Effector memory CD8-positive, alpha-beta T cell (primary cell): ENCODE measurements at regions not wholly inside any gene's neighbourhood (a gene's known extent, or its start where the extent isn't known, plus 50 kb on each side); places are given as distances from the start of the nearest gene placed in this dataset.

Experiments used
- ATAC-seq: fragments of 150-1000 bp; cut with Tn5 transposase; replicated peaks from 2 replicates; pipeline ENCODE4 v1.10.0; 2021; ENCODE audit warnings: mild to moderate bottlenecking, moderate library complexity
- DNase-seq, 3 experiments: peaks; one replicate each; pipeline ENCODE4 v3.0.0; 2021
- H3K27ac Mint-ChIP-seq, 2 donors: one replicate each; pipeline ENCODE4 v1.8.0; 2022; ENCODE audit warnings: mild to moderate bottlenecking in 2 of 2, mixed read lengths in 2 of 2, moderate library complexity in 2 of 2
- H3K27me3 Mint-ChIP-seq, 2 donors: one replicate each; pipeline ENCODE4 v1.8.0; 2022; ENCODE audit warnings: mixed read lengths in 2 of 2
- H3K36me3 Mint-ChIP-seq: one replicate; pipeline ENCODE4 v1.8.0; 2022; ENCODE audit warnings: mild to moderate bottlenecking, moderate library complexity, mixed read lengths; ENCODE audit not compliant: insufficient read depth
- H3K4me1 Mint-ChIP-seq, 2 donors: one replicate each; pipeline ENCODE4 v1.8.0; 2022; ENCODE audit warnings: low read depth in 2 of 2, mixed read lengths in 2 of 2
- H3K4me3 Mint-ChIP-seq, 2 donors: one replicate each; pipeline ENCODE4 v1.8.0; 2022; ENCODE audit warnings: mild to moderate bottlenecking in 2 of 2, mixed read lengths in 2 of 2, moderate library complexity in 2 of 2
- H3K9me3 Mint-ChIP-seq, 2 donors: one replicate each; pipeline ENCODE4 v1.8.0; 2022; ENCODE audit warnings: mixed read lengths in 2 of 2

- no peak for ATAC-seq
- H3K27me3 Mint-ChIP-seq, result peaks cover 30 to 42% of the 10 kb centered on the region in 2 donors
- no peaks in the 10 kb centered on the region for H3K4me1 Mint-ChIP-seq
- no peak overlapping the region for H3K27ac Mint-ChIP-seq
- no peak overlapping the region for H3K4me3 Mint-ChIP-seq
- no peak for DNase-seq
- H3K36me3 Mint-ChIP-seq, result no peaks in the 10 kb centered on the region
- H3K9me3 Mint-ChIP-seq, result no peaks in the 10 kb centered on the region
Measured at GRCh38 chr2:234580686-234581085, 83.8 kb upstream of the ARL4C start.

GRCh38 chr2:234579231-234579962, 82.5 kb upstream of the ARL4C start:
- ATAC-seq (no peak), DNase-seq (no peak)
- Mint-ChIP-seq H3K36me3 (no peaks in the 10 kb centered on the region), H3K27me3 (peaks cover 30 to 31% of the 10 kb centered on the region in 2 donors), H3K27ac (no peak overlapping the region), H3K9me3 (no peaks in the 10 kb centered on the region), H3K4me1 (no peaks in the 10 kb centered on the region), H3K4me3 (no peak overlapping the region)

- no peak for ATAC-seq
- Mint-ChIP-seq H3K4me1 (no peaks in the 10 kb centered on the region), H3K27ac (no peak overlapping the region), H3K9me3 (no peaks in the 10 kb centered on the region), H3K27me3 (peaks cover 26 to 33% of the 10 kb centered on the region in 2 donors), H3K4me3 (no peak overlapping the region), H3K36me3 (no peaks in the 10 kb centered on the region)
- DNase-seq, result no peak
Measured at GRCh38 chr2:234578389-234578788, 81.5 kb upstream of the ARL4C start.

- H3K27me3 Mint-ChIP-seq, result peaks cover 26 to 36% of the 10 kb centered on the region in 2 donors
Measured at GRCh38 chr2:234577191-234577590, 80.3 kb upstream of the ARL4C start.

GRCh38 chr2:234571620-234572407, 74.9 kb upstream of the ARL4C start:
- H3K4me1 Mint-ChIP-seq, result no peaks in the 10 kb centered on the region
- no peak overlapping the region for H3K4me3 Mint-ChIP-seq
- H3K27ac Mint-ChIP-seq, result no peak overlapping the region
- DNase-seq, result no peak
- H3K9me3 Mint-ChIP-seq, result no peaks in the 10 kb centered on the region
- no peaks in the 10 kb centered on the region for H3K36me3 Mint-ChIP-seq
- ATAC-seq, result peak; percentile 32
- peaks cover 71 to 79% of the 10 kb centered on the region in 2 donors for H3K27me3 Mint-ChIP-seq

More at GRCh38 chr2:234577191-234577590, 80.3 kb upstream of the ARL4C start:
- Mint-ChIP-seq H3K27ac (no peak overlapping the region), H3K9me3 (no peaks in the 10 kb centered on the region), H3K36me3 (no peaks in the 10 kb centered on the region), H3K4me3 (no peak overlapping the region), H3K4me1 (no peaks in the 10 kb centered on the region)
- no peak for ATAC-seq
- no peak for DNase-seq

GRCh38 chr2:234570476-234570875, 73.6 kb upstream of the ARL4C start:
- peaks cover 81% of the 10 kb centered on the region in 2 donors for H3K27me3 Mint-ChIP-seq
- H3K36me3 Mint-ChIP-seq, result no peaks in the 10 kb centered on the region

GRCh38 chr2:234569776-234570430, 73.0 kb upstream of the ARL4C start:
- Mint-ChIP-seq H3K36me3 (no peaks in the 10 kb centered on the region), H3K9me3 (no peaks in the 10 kb centered on the region), H3K4me3 (no peak overlapping the region), H3K4me1 (no peaks in the 10 kb centered on the region), H3K27me3 (peaks cover 86% of the 10 kb centered on the region in 2 donors), H3K27ac (no peak overlapping the region)
- ATAC-seq (no peak), DNase-seq (no peak)

More at GRCh38 chr2:234570476-234570875, 73.6 kb upstream of the ARL4C start:
- no peak for DNase-seq
- Mint-ChIP-seq H3K27ac (no peak overlapping the region), H3K9me3 (no peaks in the 10 kb centered on the region), H3K4me3 (no peak overlapping the region), H3K4me1 (no peaks in the 10 kb centered on the region)
- ATAC-seq, result no peak

- ATAC-seq (no peak), DNase-seq (no peak)
- no peaks in the 10 kb centered on the region for H3K36me3 Mint-ChIP-seq
- no peaks in the 10 kb centered on the region for H3K4me1 Mint-ChIP-seq
- H3K4me3 Mint-ChIP-seq, result no peak overlapping the region
- peaks cover 61 to 63% of the 10 kb centered on the region in 2 donors for H3K27me3 Mint-ChIP-seq
- H3K9me3 Mint-ChIP-seq, result no peaks in the 10 kb centered on the region
- no peak overlapping the region for H3K27ac Mint-ChIP-seq
Measured at GRCh38 chr2:234566622-234567021, 69.7 kb upstream of the ARL4C start.

GRCh38 chr2:234565842-234566619, 69.2 kb upstream of the ARL4C start:
- Mint-ChIP-seq H3K4me3 (no peak overlapping the region), H3K9me3 (no peaks in the 10 kb centered on the region), H3K27me3 (peaks cover 59 to 61% of the 10 kb centered on the region in 2 donors), H3K27ac (no peak overlapping the region), H3K4me1 (no peaks in the 10 kb centered on the region), H3K36me3 (no peaks in the 10 kb centered on the region)
- DNase-seq (no peak), ATAC-seq (no peak)

- no peaks in the 10 kb centered on the region for H3K4me1 Mint-ChIP-seq
- ATAC-seq (no peak), DNase-seq (no peak)
- H3K27me3 Mint-ChIP-seq, result peaks cover 59 to 61% of the 10 kb centered on the region in 2 donors
- no peak overlapping the region for H3K4me3 Mint-ChIP-seq
- H3K27ac Mint-ChIP-seq, result no peak overlapping the region
- no peaks in the 10 kb centered on the region for H3K36me3 Mint-ChIP-seq
- H3K9me3 Mint-ChIP-seq, result no peaks in the 10 kb centered on the region
Measured at GRCh38 chr2:234565201-234565600, 68.3 kb upstream of the ARL4C start.

GRCh38 chr2:234564699-234565098, 67.8 kb upstream of the ARL4C start:
- Mint-ChIP-seq H3K36me3 (no peaks in the 10 kb centered on the region), H3K27me3 (peaks cover 59 to 61% of the 10 kb centered on the region in 2 donors), H3K4me3 (no peak overlapping the region), H3K4me1 (no peaks in the 10 kb centered on the region), H3K9me3 (no peaks in the 10 kb centered on the region), H3K27ac (no peak overlapping the region)
- no peak for DNase-seq
- ATAC-seq, result no peak

- Mint-ChIP-seq H3K4me3 (no peak overlapping the region), H3K27ac (no peak overlapping the region), H3K4me1 (peaks cover 0 to 7% of the 10 kb centered on the region in 2 donors), H3K9me3 (peaks cover 0 to 2% of the 10 kb centered on the region in 2 donors), H3K36me3 (no peaks in the 10 kb centered on the region), H3K27me3 (peaks cover 27 to 28% of the 10 kb centered on the region in 2 donors)
- DNase-seq, result no peak
- no peak for ATAC-seq
Measured at GRCh38 chr2:234559609-234560008, 62.7 kb upstream of the ARL4C start.

- Mint-ChIP-seq H3K4me3 (no peak overlapping the region), H3K36me3 (no peaks in the 10 kb centered on the region), H3K4me1 (peaks cover 0 to 7% of the 10 kb centered on the region in 2 donors), H3K27me3 (peaks cover 24 to 28% of the 10 kb centered on the region in 2 donors), H3K27ac (no peak overlapping the region), H3K9me3 (peaks cover 0 to 2% of the 10 kb centered on the region in 2 donors)
- no peak for ATAC-seq
- DNase-seq, result no peak
Measured at GRCh38 chr2:234558642-234559041, 61.8 kb upstream of the ARL4C start.
